ENCODE measurements at regions not wholly inside any gene's neighbourhood (a gene's known extent, or its start where the extent isn't known, plus 50 kb on each side); places are given as distances from the start of the nearest gene placed in this dataset.

GRCh38 chr20:47870475-47870874 lies 85.2 kb upstream of the SULF2 start:
- H3K4me1 ChIP-seq, result no peaks in the 10 kb centered on the region
- Mint-ChIP-seq H3K4me3 (ENCODE audit: unreplicated experiment) (no peak overlapping the region), H3K27ac (ENCODE audit: unreplicated experiment) (no peak overlapping the region), H3K9me3 (ENCODE audit: unreplicated experiment) (no peaks in the 10 kb centered on the region), H3K27me3 (ENCODE audit: insufficient read depth, unreplicated experiment) (peaks cover 8% of the 10 kb centered on the region), H3K36me3 (ENCODE audit: insufficient read depth, unreplicated experiment) (no peaks in the 10 kb centered on the region), H3K4me1 (ENCODE audit: low read depth, unreplicated experiment) (no peaks in the 10 kb centered on the region)
- ChIA-PET POLR2A (no interaction called here), CTCF (interaction anchor here (1.6 kb wide), 1 partner anchor 24 kb away, joined by 3 read pairs; no protein-coding TSS in a partner anchor)
- intact Hi-C loops (cut with micrococcal nuclease; ENCODE audit: unreplicated experiment), result no loop called here
- DNase-seq, result no peak
- no peaks in the 10 kb centered on the region for H3K27me3 ChIP-seq (replicated peaks; ENCODE audit: control insufficient read depth, insufficient read depth, low read length)
- no peaks in the 10 kb centered on the region for H3K36me3 ChIP-seq (ENCODE audit: control insufficient read depth, insufficient read depth, low read length)
- no TSS peak for BruUV-seq (replicated peaks)
- no peak for TF ChIP-seq CTCF (IDR thresholded peaks at IDR 0.05; ENCODE audit: insufficient read depth in 1 of 2, low read depth in 1 of 2, low read length in 1 of 2, severe bottlenecking in 1 of 2, unreplicated experiment in 1 of 2)
- H3K4me3 ChIP-seq (ENCODE audit: low read depth, low read length), result no peak overlapping the region
- no peaks in the 10 kb centered on the region for H3K9me3 ChIP-seq

- no peak for TF ChIP-seq CTCF (IDR thresholded peaks at IDR 0.05; ENCODE audit: insufficient read depth in 1 of 2, low read depth in 1 of 2, low read length in 1 of 2, severe bottlenecking in 1 of 2, unreplicated experiment in 1 of 2)
- Mint-ChIP-seq H3K27ac (ENCODE audit: unreplicated experiment) (no peak overlapping the region), H3K4me3 (ENCODE audit: unreplicated experiment) (no peak overlapping the region), H3K4me1 (ENCODE audit: low read depth, unreplicated experiment) (no peaks in the 10 kb centered on the region), H3K27me3 (ENCODE audit: insufficient read depth, unreplicated experiment) (peaks cover 18% of the 10 kb centered on the region), H3K36me3 (ENCODE audit: insufficient read depth, unreplicated experiment) (no peaks in the 10 kb centered on the region), H3K9me3 (ENCODE audit: unreplicated experiment) (no peaks in the 10 kb centered on the region)
- POLR2A ChIA-PET, result no interaction called here
- H3K36me3 ChIP-seq (ENCODE audit: control insufficient read depth, insufficient read depth, low read length), result no peaks in the 10 kb centered on the region
- H3K4me3 ChIP-seq (ENCODE audit: low read depth, low read length), result no peak overlapping the region
- no TSS peak for BruUV-seq (replicated peaks)
- H3K27me3 ChIP-seq (replicated peaks; ENCODE audit: control insufficient read depth, insufficient read depth, low read length), result no peaks in the 10 kb centered on the region
- intact Hi-C loops (cut with micrococcal nuclease; ENCODE audit: unreplicated experiment), result no loop called here
- CTCF ChIA-PET, result no interaction called here
- H3K4me1 ChIP-seq, result no peaks in the 10 kb centered on the region
- no peak for DNase-seq
- no peaks in the 10 kb centered on the region for H3K9me3 ChIP-seq
Measured at GRCh38 chr20:47868744-47869143, 83.5 kb upstream of the SULF2 start.

DNA sequence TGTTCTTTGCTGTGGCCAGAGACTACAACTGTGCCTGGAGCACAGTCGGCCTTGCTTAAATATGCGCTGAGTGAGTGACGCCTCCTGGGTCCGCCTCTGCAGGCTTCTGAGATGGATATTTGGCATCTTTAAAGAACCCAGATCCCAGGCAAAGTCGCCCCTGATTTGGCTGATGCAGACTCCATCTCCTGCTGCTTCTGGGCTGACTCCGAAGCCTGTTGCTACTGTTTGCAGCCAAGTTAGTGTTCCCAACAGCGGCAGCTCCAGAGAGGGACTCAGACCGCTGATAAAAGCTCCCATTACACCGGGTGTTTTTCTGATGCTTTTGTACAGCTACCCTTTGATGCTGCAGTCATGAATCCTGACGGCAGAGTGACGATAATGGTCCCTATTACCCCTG lies 83.0 kb upstream of the SULF2 start:
- Histone ChIP-seq H3K4me1 (no peaks in the 10 kb centered on the region), H3K4me3 (ENCODE audit: low read depth, low read length) (no peak overlapping the region), H3K36me3 (ENCODE audit: control insufficient read depth, insufficient read depth, low read length) (no peaks in the 10 kb centered on the region), H3K9me3 (no peaks in the 10 kb centered on the region), H3K27me3 (replicated peaks; ENCODE audit: control insufficient read depth, insufficient read depth, low read length) (no peaks in the 10 kb centered on the region)
- BruUV-seq (replicated peaks), result no TSS peak
- DNase-seq, result no peak
- Mint-ChIP-seq H3K4me1 (ENCODE audit: low read depth, unreplicated experiment) (peaks cover 5% of the 10 kb centered on the region), H3K27ac (ENCODE audit: unreplicated experiment) (no peak overlapping the region), H3K36me3 (ENCODE audit: insufficient read depth, unreplicated experiment) (no peaks in the 10 kb centered on the region), H3K4me3 (ENCODE audit: unreplicated experiment) (no peak overlapping the region), H3K27me3 (ENCODE audit: insufficient read depth, unreplicated experiment) (peaks cover 22% of the 10 kb centered on the region), H3K9me3 (ENCODE audit: unreplicated experiment) (no peaks in the 10 kb centered on the region)
- no peak for TF ChIP-seq CTCF (IDR thresholded peaks at IDR 0.05; ENCODE audit: insufficient read depth in 1 of 2, low read depth in 1 of 2, low read length in 1 of 2, severe bottlenecking in 1 of 2, unreplicated experiment in 1 of 2)
- intact Hi-C loops (cut with micrococcal nuclease; ENCODE audit: unreplicated experiment), result no loop called here
- ChIA-PET CTCF (no interaction called here), POLR2A (no interaction called here)

Measured in Caco-2 (cell line).